Osteoblast (primary cell): ENCODE measurements at regions not wholly inside any gene's neighbourhood (a gene's known extent, or its start where the extent isn't known, plus 50 kb on each side); places are given as distances from the start of the nearest gene placed in this dataset.

Experiments
- DNase-seq: peaks from one replicate; pipeline ENCODE4 v3.0.0; 2011; ENCODE audit warnings: low spot score, mixed read lengths; ENCODE audit not compliant: insufficient read length; ENCODE audit errors: missing footprints
- H2AFZ ChIP-seq: 2 replicates; pipeline ENCODE4 v1.6.0; 2011; ENCODE audit warnings: mild to moderate bottlenecking, low read length
- H3K27ac ChIP-seq: 2 replicates; pipeline ENCODE4 v1.5.1; 2011; ENCODE audit warnings: mild to moderate bottlenecking, low read depth, low read length, moderate library complexity
- H3K27me3 ChIP-seq: 2 replicates; pipeline ENCODE4 v1.6.0; 2012; ENCODE audit warnings: mild to moderate bottlenecking, control low read depth, inconsistent platforms, low read length, moderate library complexity; ENCODE audit not compliant: insufficient read depth
- H3K36me3 ChIP-seq: 2 replicates; pipeline ENCODE4 v1.5.1; 2011; ENCODE audit warnings: mild to moderate bottlenecking, low read length, control low read depth, moderate library complexity; ENCODE audit not compliant: insufficient read depth
- H3K4me1 ChIP-seq: 2 replicates; pipeline ENCODE4 v1.5.1; 2011; ENCODE audit warnings: mild to moderate bottlenecking, low read length, control low read depth, moderate library complexity; ENCODE audit not compliant: insufficient read depth
- H3K4me2 ChIP-seq: 2 replicates; pipeline ENCODE4 v1.6.0; 2011; ENCODE audit warnings: mild to moderate bottlenecking, low read length; ENCODE audit not compliant: insufficient read depth
- H3K4me3 ChIP-seq: fragments of 200-600 bp; sonication (generic); 3 replicates; pipeline ENCODE4 v1.5.1; 2012; ENCODE audit warnings: mild to moderate bottlenecking, low read length, inconsistent platforms; ENCODE audit not compliant: insufficient read depth
- H3K79me2 ChIP-seq: 2 replicates; pipeline ENCODE4 v1.6.0; 2012; ENCODE audit warnings: mild to moderate bottlenecking, low read length, control low read depth, inconsistent platforms; ENCODE audit not compliant: insufficient read depth
- H3K9me3 ChIP-seq: 2 replicates; pipeline ENCODE4 v1.5.1; 2011; ENCODE audit warnings: low read depth, low read length, control low read depth
- H4K20me1 ChIP-seq: 2 replicates; pipeline ENCODE4 v1.6.0; 2012; ENCODE audit warnings: mild to moderate bottlenecking, low read length, control low read depth; ENCODE audit not compliant: insufficient read depth
- CTCF ChIP-seq: IDR thresholded peaks from 2 replicates; pipeline ENCODE4 v1.5.1; 2011; ENCODE audit warnings: mild to moderate bottlenecking, low read depth, low read length, moderate library complexity; ENCODE audit errors: extremely low read depth

GRCh38 chr14:39628087-39628486 is 195.9 kb upstream of the FBXO33 start:
- no peak overlapping the region for H3K27ac ChIP-seq
- no peak for DNase-seq
- H4K20me1 ChIP-seq, result no peaks in the 10 kb centered on the region
- no peak overlapping the region for H2AFZ ChIP-seq
- H3K9me3 ChIP-seq, result no peaks in the 10 kb centered on the region
- no peaks in the 10 kb centered on the region for H3K36me3 ChIP-seq
- no peaks in the 10 kb centered on the region for H3K79me2 ChIP-seq
- H3K4me3 ChIP-seq, result no peak overlapping the region
- TF ChIP-seq CTCF, result no peak
- H3K27me3 ChIP-seq, result no peaks in the 10 kb centered on the region
- H3K4me1 ChIP-seq, result no peaks in the 10 kb centered on the region
- H3K4me2 ChIP-seq, result no peak overlapping the region

GRCh38 chr14:39626589-39627576 is 194.7 kb upstream of the FBXO33 start:
- H3K4me1 ChIP-seq, result no peaks in the 10 kb centered on the region
- H3K9me3 ChIP-seq, result no peaks in the 10 kb centered on the region
- no peak overlapping the region for H3K4me2 ChIP-seq
- no peaks in the 10 kb centered on the region for H3K27me3 ChIP-seq
- H3K4me3 ChIP-seq, result no peak overlapping the region
- no peaks in the 10 kb centered on the region for H3K36me3 ChIP-seq
- DNase-seq, result no peak
- H3K79me2 ChIP-seq, result no peaks in the 10 kb centered on the region
- H2AFZ ChIP-seq, result no peak overlapping the region
- H4K20me1 ChIP-seq, result no peaks in the 10 kb centered on the region
- TF ChIP-seq CTCF, result no peak
- no peak overlapping the region for H3K27ac ChIP-seq

- no peak for DNase-seq
These were observed 189.4 kb upstream of the FBXO33 start for GRCh38 chr14:39621678-39622077.

More at GRCh38 chr14:39621678-39622077, 189.4 kb upstream of the FBXO33 start:
- H3K4me3 ChIP-seq, result no peak overlapping the region
- no peaks in the 10 kb centered on the region for H3K9me3 ChIP-seq
- H2AFZ ChIP-seq, result no peak overlapping the region
- no peak overlapping the region for H3K4me2 ChIP-seq
- no peaks in the 10 kb centered on the region for H3K36me3 ChIP-seq
- H3K27me3 ChIP-seq, result no peaks in the 10 kb centered on the region
- no peak for TF ChIP-seq CTCF
- no peaks in the 10 kb centered on the region for H3K79me2 ChIP-seq
- no peaks in the 10 kb centered on the region for H4K20me1 ChIP-seq
- H3K4me1 ChIP-seq, result no peaks in the 10 kb centered on the region
- H3K27ac ChIP-seq, result no peak overlapping the region
